HG02678 (cell line): ENCODE measurements at regions not wholly inside any gene's neighbourhood (a gene's known extent, or its start where the extent isn't known, plus 50 kb on each side); places are given as distances from the start of the nearest gene placed in this dataset.
"Not testable (repeated sequence)": the region's sequence is repeated elsewhere in the genome, so short reads cannot be mapped to it uniquely, and the experiment has no call there.

Experiments used
- ATAC-seq: cut with Tn5 transposase; IDR thresholded peaks from one replicate; pipeline ENCODE4 v1.9.1; 2021; ENCODE audit warnings: mild to moderate bottlenecking, moderate library complexity; ENCODE audit not compliant: unreplicated experiment

- ATAC-seq = no peak
These were observed 2384.8 kb upstream of the ACO1 start for GRCh38 chr9:29999645-30000044.

GRCh38 chr9:30010691-30011090 is 2373.8 kb upstream of the ACO1 start:
- ATAC-seq = no peak

GRCh38 chr9:30012622-30013021 is 2371.8 kb upstream of the ACO1 start:
- no peak for ATAC-seq

- ATAC-seq = no peak
These were observed 2369.4 kb upstream of the ACO1 start for GRCh38 chr9:30015073-30015472.

- ATAC-seq = no peak
These were observed 2364.3 kb upstream of the ACO1 start for GRCh38 chr9:30020161-30020560.

- no peak for ATAC-seq
These were observed 2348.7 kb upstream of the ACO1 start for GRCh38 chr9:30035761-30036160.

GRCh38 chr9:30036558-30036957 is 2347.9 kb upstream of the ACO1 start:
- ATAC-seq = no peak

- no peak for ATAC-seq
These were observed 2344.7 kb upstream of the ACO1 start for GRCh38 chr9:30039712-30040111.

GRCh38 chr9:30048396-30048795 is 2336.0 kb upstream of the ACO1 start:
- no peak for ATAC-seq

GRCh38 chr9:30058463-30058862 is 2326.0 kb upstream of the ACO1 start:
- no peak for ATAC-seq

GRCh38 chr9:30060976-30061375 is 2323.5 kb upstream of the ACO1 start:
- no peak for ATAC-seq

- ATAC-seq = no peak
These were observed 2318.6 kb upstream of the ACO1 start for GRCh38 chr9:30065888-30066287.

GRCh38 chr9:30069236-30069635 is 2315.2 kb upstream of the ACO1 start:
- not testable (repeated sequence) for ATAC-seq

- ATAC-seq = no peak
These were observed 2309.4 kb upstream of the ACO1 start for GRCh38 chr9:30075022-30075421.

GRCh38 chr9:30075451-30076199 is 2308.8 kb upstream of the ACO1 start:
- peak; percentile 84 for ATAC-seq

- no peak for ATAC-seq
These were observed 2306.2 kb upstream of the ACO1 start for GRCh38 chr9:30078195-30078594.

- no peak for ATAC-seq
These were observed 2295.0 kb upstream of the ACO1 start for GRCh38 chr9:30089428-30089827.

- ATAC-seq = no peak
These were observed 2280.6 kb upstream of the ACO1 start for GRCh38 chr9:30103647-30104394.

GRCh38 chr9:30107134-30107533 is 2277.3 kb upstream of the ACO1 start:
- not testable (repeated sequence) for ATAC-seq

GRCh38 chr9:30116673-30117217 is 2267.7 kb upstream of the ACO1 start:
- ATAC-seq = no peak

GRCh38 chr9:30120666-30121065 is 2263.8 kb upstream of the ACO1 start:
- ATAC-seq = no peak

GRCh38 chr9:30121611-30122010 is 2262.8 kb upstream of the ACO1 start:
- ATAC-seq = no peak
